Loucy (cell line): ENCODE measurements at regions not wholly inside any gene's neighbourhood (a gene's known extent, or its start where the extent isn't known, plus 50 kb on each side); places are given as distances from the start of the nearest gene placed in this dataset.
"Not testable (repeated sequence)": the region's sequence is repeated elsewhere in the genome, so short reads cannot be mapped to it uniquely, and the experiment has no call there.

ENCODE experiments used
- H2AFZ ChIP-seq: fragments of 200-600 bp; sonication (generic); 2 replicates; pipeline ENCODE4 v1.6.0; 2016; ENCODE audit warnings: antibody characterized with exemption, mild to moderate bottlenecking, low read length, moderate library complexity
- H3F3A ChIP-seq: fragments of 200-600 bp; 2 replicates; pipeline ENCODE4 v1.6.0; 2016; ENCODE audit warnings: antibody characterized with exemption, low read depth, mild to moderate bottlenecking
- H3K27me3 ChIP-seq: fragments of 200-600 bp; sonication (generic); 2 replicates; pipeline ENCODE4 v1.6.1; 2014; ENCODE audit warnings: low read length, mild to moderate bottlenecking; ENCODE audit not compliant: insufficient read depth, poor library complexity, severe bottlenecking
- H3K36me3 ChIP-seq: fragments of 200-600 bp; sonication (generic); 2 replicates; pipeline ENCODE4 v1.6.1; 2016; ENCODE audit warnings: low read length; ENCODE audit not compliant: insufficient read depth
- H3K4me1 ChIP-seq: fragments of 200-600 bp; sonication (generic); 2 replicates; pipeline ENCODE4 v1.5.1; 2014; ENCODE audit warnings: low read length, mild to moderate bottlenecking; ENCODE audit not compliant: insufficient read depth, poor library complexity, severe bottlenecking
- H3K4me2 ChIP-seq: fragments of 200-600 bp; sonication (generic); 2 replicates; pipeline ENCODE4 v1.6.0; 2014; ENCODE audit warnings: antibody characterized with exemption, low read length, low read depth, mild to moderate bottlenecking; ENCODE audit not compliant: poor library complexity, severe bottlenecking
- H3K4me3 ChIP-seq: fragments of 200-600 bp; sonication (generic); 2 replicates; pipeline ENCODE4 v1.5.1; 2014; ENCODE audit warnings: low read length, mild to moderate bottlenecking, mixed read lengths; ENCODE audit not compliant: poor library complexity, severe bottlenecking
- H3K79me2 ChIP-seq: fragments of 200-600 bp; sonication (generic); 2 replicates; pipeline ENCODE4 v1.6.1; 2014; ENCODE audit warnings: low read length; ENCODE audit not compliant: insufficient read depth
- H3K9ac ChIP-seq: fragments of 200-600 bp; sonication (generic); 2 replicates; pipeline ENCODE4 v1.6.0; 2014; ENCODE audit warnings: mild to moderate bottlenecking, low read depth, low read length, moderate library complexity; ENCODE audit not compliant: poor library complexity, severe bottlenecking
- H3K9me2 ChIP-seq: fragments of 200-600 bp; sonication (generic); replicated peaks from 2 replicates; pipeline ENCODE4 v1.6.1; 2016; ENCODE audit warnings: low read depth, low read length, mixed read lengths
- H3K9me3 ChIP-seq: fragments of 200-600 bp; sonication (generic); 2 replicates; pipeline ENCODE4 v1.6.1; 2014; ENCODE audit warnings: mild to moderate bottlenecking, antibody characterized with exemption, low read length, low read depth; ENCODE audit not compliant: insufficient read depth
- H4K20me1 ChIP-seq: fragments of 200-600 bp; sonication (generic); 2 replicates; pipeline ENCODE4 v1.6.0; 2014; ENCODE audit warnings: antibody characterized with exemption, low read length, mild to moderate bottlenecking; ENCODE audit not compliant: insufficient read depth, poor library complexity, severe bottlenecking
- EZH2phosphoT487 ChIP-seq: fragments of 200-600 bp; IDR thresholded peaks from 2 replicates; pipeline ENCODE4 v1.6.1; 2018; ENCODE audit warnings: antibody characterized with exemption, mild to moderate bottlenecking, moderate library complexity, borderline replicate concordance
- TF ChIP-seq, protein P1 (sequence below): fragments of 200-600 bp; sonication (generic); conservative IDR thresholded peaks from 2 replicates; pipeline ENCODE4 v1.5.1; 2014; ENCODE audit warnings: mild to moderate bottlenecking, antibody characterized with exemption, low read length

DNA sequence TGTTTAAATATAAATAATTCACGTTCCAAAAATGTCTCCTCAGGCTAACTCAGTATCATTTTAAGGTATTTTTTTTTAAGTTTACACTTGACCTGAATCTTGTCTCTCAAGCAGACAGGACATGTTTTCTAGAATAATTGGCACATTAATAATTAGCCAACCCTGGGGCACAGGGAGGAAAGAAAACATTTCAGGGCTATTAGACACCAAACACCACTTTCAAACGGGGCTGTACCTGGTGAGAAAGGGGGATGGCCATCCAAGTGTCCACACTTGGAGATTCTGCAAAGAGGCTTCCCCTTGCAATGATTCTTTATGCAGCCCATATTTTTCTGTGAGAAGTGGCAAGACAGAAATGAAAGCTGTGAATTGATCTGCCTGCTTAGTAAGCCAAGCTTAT lies 560.8 kb downstream of the CD109 start:
- no peak overlapping the region for H2AFZ ChIP-seq
- H4K20me1 ChIP-seq, result no peaks in the 10 kb centered on the region
- no peaks in the 10 kb centered on the region for H3K9me2 ChIP-seq
- H3K9me3 ChIP-seq, result no peaks in the 10 kb centered on the region
- TF ChIP-seq, protein P1, sequence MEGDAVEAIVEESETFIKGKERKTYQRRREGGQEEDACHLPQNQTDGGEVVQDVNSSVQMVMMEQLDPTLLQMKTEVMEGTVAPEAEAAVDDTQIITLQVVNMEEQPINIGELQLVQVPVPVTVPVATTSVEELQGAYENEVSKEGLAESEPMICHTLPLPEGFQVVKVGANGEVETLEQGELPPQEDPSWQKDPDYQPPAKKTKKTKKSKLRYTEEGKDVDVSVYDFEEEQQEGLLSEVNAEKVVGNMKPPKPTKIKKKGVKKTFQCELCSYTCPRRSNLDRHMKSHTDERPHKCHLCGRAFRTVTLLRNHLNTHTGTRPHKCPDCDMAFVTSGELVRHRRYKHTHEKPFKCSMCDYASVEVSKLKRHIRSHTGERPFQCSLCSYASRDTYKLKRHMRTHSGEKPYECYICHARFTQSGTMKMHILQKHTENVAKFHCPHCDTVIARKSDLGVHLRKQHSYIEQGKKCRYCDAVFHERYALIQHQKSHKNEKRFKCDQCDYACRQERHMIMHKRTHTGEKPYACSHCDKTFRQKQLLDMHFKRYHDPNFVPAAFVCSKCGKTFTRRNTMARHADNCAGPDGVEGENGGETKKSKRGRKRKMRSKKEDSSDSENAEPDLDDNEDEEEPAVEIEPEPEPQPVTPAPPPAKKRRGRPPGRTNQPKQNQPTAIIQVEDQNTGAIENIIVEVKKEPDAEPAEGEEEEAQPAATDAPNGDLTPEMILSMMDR, result no peak
- TF ChIP-seq EZH2phosphoT487, result no peak
- H3F3A ChIP-seq, result no peaks in the 10 kb centered on the region
- no peak overlapping the region for H3K4me2 ChIP-seq
- no peaks in the 10 kb centered on the region for H3K36me3 ChIP-seq
- H3K9ac ChIP-seq, result no peak overlapping the region
- H3K79me2 ChIP-seq, result no peaks in the 10 kb centered on the region
- H3K4me3 ChIP-seq, result no peak overlapping the region
- H3K4me1 ChIP-seq, result no peaks in the 10 kb centered on the region
- H3K27me3 ChIP-seq, result no peaks in the 10 kb centered on the region

- Histone ChIP-seq H2AFZ (no peak overlapping the region), H3K36me3 (no peaks in the 10 kb centered on the region), H4K20me1 (no peaks in the 10 kb centered on the region), H3K9me3 (no peaks in the 10 kb centered on the region), H3F3A (no peaks in the 10 kb centered on the region), H3K4me3 (no peak overlapping the region), H3K79me2 (no peaks in the 10 kb centered on the region), H3K4me1 (no peaks in the 10 kb centered on the region), H3K9ac (no peak overlapping the region), H3K9me2 (no peaks in the 10 kb centered on the region), H3K27me3 (no peaks in the 10 kb centered on the region), H3K4me2 (no peak overlapping the region)
- no peak for TF ChIP-seq EZH2phosphoT487
- TF ChIP-seq, protein P1, result no peak
Observed at GRCh38 chr6:74256381-74256780, 560.4 kb downstream of the CD109 start.

GRCh38 chr6:74255007-74255406 lies 559.0 kb downstream of the CD109 start:
- not testable (repeated sequence) for H2AFZ ChIP-seq, H3K4me3 ChIP-seq, H3K4me1 ChIP-seq, H3K9me3 ChIP-seq, H3K36me3 ChIP-seq, H3K27me3 ChIP-seq, H3F3A ChIP-seq, H3K9ac ChIP-seq, H4K20me1 ChIP-seq, H3K4me2 ChIP-seq, H3K79me2 ChIP-seq, H3K9me2 ChIP-seq

DNA sequence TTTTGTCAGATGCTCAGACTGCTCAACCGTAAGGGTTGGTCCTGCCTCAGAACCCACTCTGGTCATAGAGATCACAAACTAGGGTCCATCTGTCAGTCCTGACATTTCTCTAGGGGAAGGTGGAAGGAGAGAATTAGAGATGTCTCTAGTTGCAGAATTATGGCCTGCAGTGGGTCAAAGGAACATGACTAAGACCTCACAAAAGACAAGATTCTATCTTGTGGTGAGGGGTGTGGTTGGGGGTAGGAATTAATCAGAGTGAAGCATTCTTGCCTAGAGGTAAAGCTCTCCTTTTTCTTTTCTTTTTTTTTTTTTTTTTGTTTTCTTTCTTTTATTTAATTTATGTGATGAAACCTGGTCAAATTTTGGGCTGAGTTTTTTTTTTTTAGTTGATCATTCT lies 558.1 kb downstream of the CD109 start:
- not testable (repeated sequence) for H3K4me2 ChIP-seq, H3K27me3 ChIP-seq, H2AFZ ChIP-seq, H3K9ac ChIP-seq, H3K79me2 ChIP-seq, H3K4me3 ChIP-seq, H3F3A ChIP-seq, H3K4me1 ChIP-seq, H3K36me3 ChIP-seq, H4K20me1 ChIP-seq, H3K9me3 ChIP-seq, H3K9me2 ChIP-seq
